ENCODE measurements at regions not wholly inside any gene's neighbourhood (a gene's known extent, or its start where the extent isn't known, plus 50 kb on each side); places are given as distances from the start of the nearest gene placed in this dataset.
"Not testable (repeated sequence)": the region's sequence is repeated elsewhere in the genome, so short reads cannot be mapped to it uniquely, and the experiment has no call there.

GRCh38 chr6:22171006-22171405 is 125.8 kb downstream of the PRL start:
- not testable (repeated sequence) for TF ChIP-seq POLR2A (IDR thresholded peaks at IDR 0.05; ENCODE audit: low read depth); CTCF (IDR thresholded peaks at IDR 0.05); EP300 (IDR thresholded peaks at IDR 0.05); POLR2AphosphoS5 (IDR thresholded peaks at IDR 0.05)

Data from esophagus muscularis mucosa (tissue), 4 donors.